GM13977 (cell line): ENCODE measurements at regions not wholly inside any gene's neighbourhood (a gene's known extent, or its start where the extent isn't known, plus 50 kb on each side); places are given as distances from the start of the nearest gene placed in this dataset.

Experiments
- DNase-seq: peaks from one replicate; pipeline ENCODE4 v3.0.0; 2012; ENCODE audit warnings: low spot score
- in situ Hi-C: fragments of 300-500 bp; cut with MboI; formaldehyde crosslinking; loops from one replicate; pipeline ENCODE4 v1.12.0; 2022; ENCODE audit warnings: low sequenced_read_pairs, low pct_unique_long_range_greater_than_20kb, mixed read lengths, inconsistent platforms; ENCODE audit not compliant: unreplicated experiment
- TF ChIP-seq, protein P1 (sequence below): IDR thresholded peaks from 2 replicates; pipeline ENCODE4 v1.5.1; 2012; ENCODE audit warnings: mild to moderate bottlenecking, control low read depth; ENCODE audit not compliant: insufficient read depth; ENCODE audit errors: extremely low read depth, missing control alignments

DNA sequence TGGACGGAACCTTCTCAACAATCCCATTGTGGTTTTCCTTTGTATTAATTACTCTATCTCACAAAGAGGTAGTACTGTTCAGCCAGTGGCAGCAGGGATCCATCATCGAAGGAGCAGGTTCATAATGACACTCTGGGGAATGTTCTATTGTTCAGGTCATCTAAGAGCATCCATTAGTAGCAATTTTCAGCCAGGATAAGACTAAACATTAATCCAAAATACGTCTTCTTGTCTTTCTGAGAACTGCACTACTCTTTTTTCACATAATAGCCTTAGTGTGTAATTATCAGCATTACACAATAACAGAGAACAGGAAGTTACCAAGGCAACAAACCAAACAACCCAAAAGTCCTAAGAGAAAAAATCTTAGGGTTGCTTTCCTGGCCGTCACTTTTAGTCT lies 259.5 kb upstream of the VWC2 start:
- in situ Hi-C loops, result no loop called here
- no peak for DNase-seq

DNA sequence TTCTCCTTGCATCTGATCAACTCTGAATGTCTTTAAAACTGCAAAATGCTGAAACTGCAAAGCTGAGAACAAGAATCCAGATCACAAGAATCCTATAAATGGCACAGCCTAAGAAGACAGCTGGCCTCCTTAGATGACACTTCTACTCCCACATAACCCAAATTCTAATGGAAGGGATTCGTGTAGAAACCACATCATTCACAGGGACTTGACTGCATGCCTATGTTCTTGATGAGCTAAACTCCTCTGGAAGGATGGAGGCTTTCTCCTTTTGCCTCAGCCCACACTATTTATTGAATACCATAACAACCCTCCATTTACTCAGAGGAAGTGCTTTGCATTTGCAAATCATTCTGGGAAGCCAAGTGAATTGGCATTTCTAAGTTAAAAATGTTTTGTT lies 252.5 kb upstream of the VWC2 start:
- in situ Hi-C loops, result no loop called here
- TF ChIP-seq, protein P1, sequence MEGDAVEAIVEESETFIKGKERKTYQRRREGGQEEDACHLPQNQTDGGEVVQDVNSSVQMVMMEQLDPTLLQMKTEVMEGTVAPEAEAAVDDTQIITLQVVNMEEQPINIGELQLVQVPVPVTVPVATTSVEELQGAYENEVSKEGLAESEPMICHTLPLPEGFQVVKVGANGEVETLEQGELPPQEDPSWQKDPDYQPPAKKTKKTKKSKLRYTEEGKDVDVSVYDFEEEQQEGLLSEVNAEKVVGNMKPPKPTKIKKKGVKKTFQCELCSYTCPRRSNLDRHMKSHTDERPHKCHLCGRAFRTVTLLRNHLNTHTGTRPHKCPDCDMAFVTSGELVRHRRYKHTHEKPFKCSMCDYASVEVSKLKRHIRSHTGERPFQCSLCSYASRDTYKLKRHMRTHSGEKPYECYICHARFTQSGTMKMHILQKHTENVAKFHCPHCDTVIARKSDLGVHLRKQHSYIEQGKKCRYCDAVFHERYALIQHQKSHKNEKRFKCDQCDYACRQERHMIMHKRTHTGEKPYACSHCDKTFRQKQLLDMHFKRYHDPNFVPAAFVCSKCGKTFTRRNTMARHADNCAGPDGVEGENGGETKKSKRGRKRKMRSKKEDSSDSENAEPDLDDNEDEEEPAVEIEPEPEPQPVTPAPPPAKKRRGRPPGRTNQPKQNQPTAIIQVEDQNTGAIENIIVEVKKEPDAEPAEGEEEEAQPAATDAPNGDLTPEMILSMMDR, result no peak
- no peak for DNase-seq

More for the DNA sequence above, 259.5 kb upstream of the VWC2 start:
- TF ChIP-seq, protein P1, result no peak

DNA sequence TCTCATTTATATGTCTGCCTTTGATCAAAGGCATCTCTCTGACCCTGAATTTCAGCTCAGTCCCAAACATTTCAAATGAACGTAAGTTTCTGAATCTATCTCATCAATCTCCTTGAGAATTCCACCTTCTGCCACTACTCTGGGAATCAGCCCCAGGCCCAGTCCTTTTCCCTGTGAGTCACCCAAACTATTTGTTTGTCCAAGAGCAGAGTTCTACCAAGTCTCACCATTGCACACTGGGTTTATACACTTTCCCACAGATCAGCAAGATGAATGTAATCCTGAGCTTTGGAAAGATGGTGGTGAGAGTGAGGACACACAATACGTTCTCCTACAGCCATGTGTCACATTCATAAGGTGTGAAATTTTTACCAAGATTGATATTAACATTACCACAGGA lies 251.3 kb upstream of the VWC2 start:
- TF ChIP-seq, protein P1, result no peak
- in situ Hi-C loops, result no loop called here
- DNase-seq, result no peak

DNA sequence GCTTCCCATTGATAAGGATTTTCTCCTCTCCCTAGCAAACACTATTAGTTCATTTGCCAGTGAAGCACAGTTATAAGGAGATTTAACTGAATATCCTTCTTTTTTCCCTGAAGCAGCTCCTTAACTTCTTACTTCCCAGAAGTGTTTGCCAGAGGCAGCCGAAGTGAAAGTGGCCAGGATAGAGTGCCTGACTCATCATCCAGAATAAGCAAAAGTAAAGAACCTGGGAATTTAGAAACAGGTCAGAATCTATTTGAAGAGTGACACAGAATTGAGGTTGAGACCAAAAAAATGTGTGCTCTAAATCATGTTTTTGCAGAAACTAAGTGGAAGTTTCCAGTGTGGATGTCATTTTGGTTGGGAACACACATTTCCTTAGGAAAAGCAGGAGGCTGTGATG lies 249.6 kb upstream of the VWC2 start:
- no peak for DNase-seq
- TF ChIP-seq, protein P1, result no peak
- in situ Hi-C loops, result no loop called here

DNA sequence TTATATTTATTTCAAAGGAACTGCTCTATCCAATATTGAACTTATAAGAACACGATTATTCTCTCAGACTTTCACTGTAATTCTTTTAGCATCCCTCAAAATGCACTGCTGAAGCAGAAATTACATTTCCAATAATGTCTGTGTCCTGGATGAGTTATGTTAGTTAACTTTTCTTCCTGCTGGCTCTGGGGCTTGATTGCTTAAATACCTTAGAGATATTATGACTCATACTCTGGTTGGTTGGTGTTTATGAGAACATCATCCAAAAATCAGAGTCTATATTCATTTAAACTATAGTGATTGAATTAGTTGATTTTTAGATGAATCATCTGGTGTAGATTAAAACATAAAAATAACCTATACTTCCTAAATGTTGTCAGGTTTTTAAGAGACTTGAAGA lies 246.3 kb upstream of the VWC2 start:
- DNase-seq, result no peak
- in situ Hi-C loops, result no loop called here

DNA sequence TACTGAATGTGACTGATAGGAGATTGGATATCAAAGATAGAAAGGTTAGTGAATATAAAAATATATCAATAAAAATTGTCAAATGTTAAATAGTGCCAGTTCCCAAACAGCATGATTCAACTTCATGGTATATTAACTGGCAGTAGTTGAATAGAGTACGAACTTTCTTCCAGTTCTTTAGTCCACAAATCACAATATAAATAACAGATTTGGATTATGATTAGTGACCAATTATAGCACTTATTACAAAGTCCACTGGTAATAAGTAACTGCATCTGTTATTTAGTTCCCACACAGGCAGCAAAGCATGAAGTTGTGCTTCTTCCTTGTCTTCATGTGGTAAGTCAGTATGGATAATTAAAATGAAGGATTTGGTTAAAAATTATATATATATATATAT lies 243.0 kb upstream of the VWC2 start:
- in situ Hi-C loops, result no loop called here
- TF ChIP-seq, protein P1, result no peak
- no peak for DNase-seq

More for the DNA sequence above, 246.3 kb upstream of the VWC2 start:
- TF ChIP-seq, protein P1, result no peak
